IMR-90 (cell line): ENCODE measurements at regions not wholly inside any gene's neighbourhood (a gene's known extent, or its start where the extent isn't known, plus 50 kb on each side); places are given as distances from the start of the nearest gene placed in this dataset.

Experiments used
- BHLHE40 ChIP-seq: fragments of 150-350 bp; IDR thresholded peaks from 2 replicates; pipeline ENCODE4 v1.6.1; 2016; ENCODE audit warnings: mild to moderate bottlenecking, low read depth, low read length
- CEBPB ChIP-seq: IDR thresholded peaks from 2 replicates; pipeline ENCODE4 v1.6.1; 2012; ENCODE audit warnings: low read depth, low read length, improper control_type of control experiment
- CHD1 ChIP-seq: IDR thresholded peaks from 2 replicates; pipeline ENCODE4 v1.6.1; 2012; ENCODE audit warnings: low read depth, low read length, improper control_type of control experiment
- CTCF ChIP-seq: conservative IDR thresholded peaks from 2 replicates; pipeline ENCODE4 v1.5.1; 2012; ENCODE audit warnings: mild to moderate bottlenecking, low read depth, low read length, improper control_type of control experiment
- ELK1 ChIP-seq: fragments of 150-350 bp; IDR thresholded peaks from 2 replicates; pipeline ENCODE4 v1.6.1; 2016; ENCODE audit warnings: low read depth, mild to moderate bottlenecking, low read length, moderate library complexity, borderline replicate concordance
- MAFK ChIP-seq: IDR thresholded peaks from 2 replicates; pipeline ENCODE4 v1.6.1; 2012; ENCODE audit warnings: low read depth, low read length, improper control_type of control experiment
- MAZ ChIP-seq: IDR thresholded peaks from 2 replicates; pipeline ENCODE4 v1.6.1; 2012; ENCODE audit warnings: low read depth, mild to moderate bottlenecking, low read length, improper control_type of control experiment, moderate library complexity, borderline replicate concordance
- POLR2A ChIP-seq: IDR thresholded peaks from 2 replicates; pipeline ENCODE4 v1.6.1; 2012; ENCODE audit warnings: mild to moderate bottlenecking, low read depth, low read length
- RAD21 ChIP-seq: IDR thresholded peaks from 2 replicates; pipeline ENCODE4 v1.6.1; 2012; ENCODE audit warnings: low read length, improper control_type of control experiment
- RCOR1 ChIP-seq: IDR thresholded peaks from 2 replicates; pipeline ENCODE4 v1.6.1; 2012; ENCODE audit warnings: mild to moderate bottlenecking, low read length, improper control_type of control experiment; ENCODE audit not compliant: insufficient replicate concordance
- RFX5 ChIP-seq: IDR thresholded peaks from 2 replicates; pipeline ENCODE4 v1.8.0; 2012; ENCODE audit warnings: low read depth, mild to moderate bottlenecking, low read length, moderate library complexity
- SMC3 ChIP-seq: fragments of 150-350 bp; IDR thresholded peaks from 2 replicates; pipeline ENCODE4 v1.6.1; 2016; ENCODE audit warnings: low read depth, mild to moderate bottlenecking, antibody characterized with exemption, low read length, moderate library complexity
- USF2 ChIP-seq: fragments of 150-350 bp; IDR thresholded peaks from 2 replicates; pipeline ENCODE4 v1.6.1; 2017; ENCODE audit warnings: mild to moderate bottlenecking, antibody characterized with exemption, low read length, low read depth

- TF ChIP-seq CTCF = no peak
- no peak for TF ChIP-seq RCOR1
- no peak for TF ChIP-seq SMC3
- no peak for TF ChIP-seq MAZ
- TF ChIP-seq POLR2A = no peak
- TF ChIP-seq RAD21 = no peak
- no peak for TF ChIP-seq BHLHE40
- no peak for TF ChIP-seq ELK1
- TF ChIP-seq MAFK = no peak
- TF ChIP-seq USF2 = no peak
- TF ChIP-seq CEBPB = no peak
- no peak for TF ChIP-seq RFX5
- TF ChIP-seq CHD1 = no peak
Measured at GRCh38 chr1:55524006-55524405, 308.8 kb upstream of the USP24 start.
